Iris pigment epithelial cell (primary cell): ENCODE measurements at regions not wholly inside any gene's neighbourhood (a gene's known extent, or its start where the extent isn't known, plus 50 kb on each side); places are given as distances from the start of the nearest gene placed in this dataset.

Experiments
- DNase-seq: peaks from one replicate; pipeline ENCODE4 v3.0.0-alpha.2; 2011; ENCODE audit warnings: low read depth

DNA sequence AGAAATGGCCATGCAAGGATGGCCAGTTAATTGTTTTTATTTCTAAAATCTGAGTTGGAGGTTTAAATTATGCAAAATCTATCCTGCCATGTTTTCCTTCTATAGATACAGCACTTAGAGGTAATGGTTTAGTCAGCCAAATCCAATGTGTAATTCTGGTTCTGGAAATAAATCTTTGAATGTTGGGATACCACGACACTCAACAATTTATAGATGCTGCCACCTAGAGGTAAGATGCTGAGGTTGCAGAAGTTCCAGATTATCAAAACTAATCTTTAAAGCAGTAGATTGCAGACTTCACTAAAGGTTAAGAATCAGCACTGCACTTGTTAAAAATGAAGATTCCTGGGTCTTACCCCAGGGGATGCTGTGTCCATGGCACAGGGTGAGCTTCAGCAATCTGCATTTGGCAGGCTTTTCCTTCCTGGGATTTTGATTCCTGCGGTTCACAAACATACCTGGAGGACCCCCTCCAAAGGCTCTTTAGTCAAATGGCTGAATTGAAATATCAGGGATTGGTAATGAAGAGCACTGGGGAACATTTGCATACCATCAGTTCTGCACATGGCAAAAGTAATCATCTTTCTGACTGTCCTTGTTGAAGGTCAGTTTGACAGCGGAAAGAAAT lies 53.4 kb upstream of the ANO4 start:
- DNase-seq, result peak; percentile 38

DNA sequence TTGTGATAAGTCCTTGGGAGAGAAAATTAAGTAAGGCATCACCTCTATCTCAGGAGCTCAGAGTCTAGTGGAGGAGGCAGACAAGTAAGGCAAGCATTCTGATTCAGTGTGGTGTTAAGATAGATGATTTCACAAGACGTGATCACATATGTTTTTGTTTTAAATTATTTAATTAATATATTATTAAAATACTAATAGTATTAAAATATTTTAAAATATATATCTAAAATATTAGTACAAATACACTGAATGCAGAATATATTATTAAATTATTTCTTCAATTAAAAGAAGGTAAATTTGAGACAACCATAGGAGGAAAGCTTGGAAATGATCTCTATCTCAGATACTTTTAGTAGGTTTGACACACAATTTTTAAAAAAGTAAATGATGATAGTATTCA lies 51.5 kb upstream of the ANO4 start:
- no peak for DNase-seq
